ENCODE measurements at regions not wholly inside any gene's neighbourhood (a gene's known extent, or its start where the extent isn't known, plus 50 kb on each side); places are given as distances from the start of the nearest gene placed in this dataset.

GRCh38 chr2:236452238-236452637 is 117.4 kb upstream of the ACKR3 start:
- TF ChIP-seq CTCF (IDR thresholded peaks at IDR 0.05) (no peak), EZH2 (IDR thresholded peaks at IDR 0.05; ENCODE audit: borderline replicate concordance, insufficient read depth, low read depth, low read length, poor library complexity, severe bottlenecking) (no peak)

Data from B cell (primary cell).